ENCODE measurements at regions not wholly inside any gene's neighbourhood (a gene's known extent, or its start where the extent isn't known, plus 50 kb on each side); places are given as distances from the start of the nearest gene placed in this dataset.

- Mint-ChIP-seq H3K36me3 (no peaks in the 10 kb centered on the region), H3K27me3 (no peaks in the 10 kb centered on the region), H3K4me3 (no peak overlapping the region), H3K27ac (no peak overlapping the region), H3K9me3 (no peaks in the 10 kb centered on the region), H3K4me1 (peaks cover 6% of the 10 kb centered on the region)
These were observed 86.1 kb upstream of the SEPTIN5 start for GRCh38 chr22:19628038-19628776.

- H3K27me3 Mint-ChIP-seq: no peaks in the 10 kb centered on the region
- H3K27ac Mint-ChIP-seq: no peak overlapping the region
- H3K4me3 Mint-ChIP-seq: no peak overlapping the region
- peaks cover 6% of the 10 kb centered on the region for H3K4me1 Mint-ChIP-seq
- no peaks in the 10 kb centered on the region for H3K36me3 Mint-ChIP-seq
- no peaks in the 10 kb centered on the region for H3K9me3 Mint-ChIP-seq
These were observed 85.0 kb upstream of the SEPTIN5 start for GRCh38 chr22:19629331-19629719.

GRCh38 chr22:19629720-19630419, 84.4 kb upstream of the SEPTIN5 start:
- peaks cover 6% of the 10 kb centered on the region for H3K4me1 Mint-ChIP-seq
- H3K36me3 Mint-ChIP-seq: no peaks in the 10 kb centered on the region
- no peak overlapping the region for H3K27ac Mint-ChIP-seq
- H3K4me3 Mint-ChIP-seq: no peak overlapping the region
- no peaks in the 10 kb centered on the region for H3K27me3 Mint-ChIP-seq
- H3K9me3 Mint-ChIP-seq: no peaks in the 10 kb centered on the region

GRCh38 chr22:19630614-19631013, 83.7 kb upstream of the SEPTIN5 start:
- Mint-ChIP-seq H3K9me3 (no peaks in the 10 kb centered on the region), H3K27ac (no peak overlapping the region), H3K4me1 (peaks cover 6% of the 10 kb centered on the region), H3K36me3 (no peaks in the 10 kb centered on the region), H3K4me3 (no peak overlapping the region), H3K27me3 (no peaks in the 10 kb centered on the region)

GRCh38 chr22:19631899-19632667, 82.2 kb upstream of the SEPTIN5 start:
- Mint-ChIP-seq H3K4me3 (no peak overlapping the region), H3K4me1 (peaks cover 6% of the 10 kb centered on the region), H3K36me3 (no peaks in the 10 kb centered on the region), H3K9me3 (no peaks in the 10 kb centered on the region), H3K27me3 (no peaks in the 10 kb centered on the region), H3K27ac (no peak overlapping the region)

GRCh38 chr22:19632668-19633148, 81.6 kb upstream of the SEPTIN5 start:
- Mint-ChIP-seq H3K27ac (no peak overlapping the region), H3K4me3 (no peak overlapping the region), H3K27me3 (no peaks in the 10 kb centered on the region), H3K4me1 (peaks cover 6% of the 10 kb centered on the region), H3K9me3 (no peaks in the 10 kb centered on the region), H3K36me3 (no peaks in the 10 kb centered on the region)

GRCh38 chr22:19634226-19634975, 79.9 kb upstream of the SEPTIN5 start:
- Mint-ChIP-seq H3K36me3 (no peaks in the 10 kb centered on the region), H3K27ac (no peak overlapping the region), H3K4me1 (peaks cover 6% of the 10 kb centered on the region), H3K9me3 (no peaks in the 10 kb centered on the region), H3K4me3 (no peak overlapping the region), H3K27me3 (no peaks in the 10 kb centered on the region)

GRCh38 chr22:19635644-19636043, 78.7 kb upstream of the SEPTIN5 start:
- no peaks in the 10 kb centered on the region for H3K9me3 Mint-ChIP-seq
- H3K27me3 Mint-ChIP-seq: no peaks in the 10 kb centered on the region
- no peaks in the 10 kb centered on the region for H3K36me3 Mint-ChIP-seq
- no peaks in the 10 kb centered on the region for H3K4me1 Mint-ChIP-seq
- no peak overlapping the region for H3K4me3 Mint-ChIP-seq
- H3K27ac Mint-ChIP-seq: no peak overlapping the region

- Mint-ChIP-seq H3K9me3 (no peaks in the 10 kb centered on the region), H3K4me1 (no peaks in the 10 kb centered on the region), H3K36me3 (no peaks in the 10 kb centered on the region), H3K27me3 (peaks cover 1% of the 10 kb centered on the region), H3K27ac (no peak overlapping the region), H3K4me3 (no peak overlapping the region)
These were observed 77.5 kb upstream of the SEPTIN5 start for GRCh38 chr22:19636696-19637407.

- H3K36me3 Mint-ChIP-seq: no peaks in the 10 kb centered on the region
- H3K9me3 Mint-ChIP-seq: no peaks in the 10 kb centered on the region
- no peak overlapping the region for H3K27ac Mint-ChIP-seq
- H3K27me3 Mint-ChIP-seq: peaks cover 1% of the 10 kb centered on the region
- no peaks in the 10 kb centered on the region for H3K4me1 Mint-ChIP-seq
- H3K4me3 Mint-ChIP-seq: no peak overlapping the region
These were observed 76.7 kb upstream of the SEPTIN5 start for GRCh38 chr22:19637408-19638281.

GRCh38 chr22:19638282-19639015, 75.9 kb upstream of the SEPTIN5 start:
- H3K36me3 Mint-ChIP-seq: no peaks in the 10 kb centered on the region
- no peaks in the 10 kb centered on the region for H3K4me1 Mint-ChIP-seq
- no peaks in the 10 kb centered on the region for H3K9me3 Mint-ChIP-seq
- no peak overlapping the region for H3K27ac Mint-ChIP-seq
- H3K4me3 Mint-ChIP-seq: no peak overlapping the region
- peaks cover 4% of the 10 kb centered on the region for H3K27me3 Mint-ChIP-seq

- peaks cover 7% of the 10 kb centered on the region for H3K27me3 Mint-ChIP-seq
- no peaks in the 10 kb centered on the region for H3K9me3 Mint-ChIP-seq
- no peak overlapping the region for H3K27ac Mint-ChIP-seq
- no peaks in the 10 kb centered on the region for H3K36me3 Mint-ChIP-seq
- H3K4me3 Mint-ChIP-seq: no peak overlapping the region
- no peaks in the 10 kb centered on the region for H3K4me1 Mint-ChIP-seq
These were observed 74.6 kb upstream of the SEPTIN5 start for GRCh38 chr22:19639610-19640135.

- H3K27me3 Mint-ChIP-seq: peaks cover 9% of the 10 kb centered on the region
- no peaks in the 10 kb centered on the region for H3K9me3 Mint-ChIP-seq
- no peak overlapping the region for H3K4me3 Mint-ChIP-seq
- H3K27ac Mint-ChIP-seq: no peak overlapping the region
- no peaks in the 10 kb centered on the region for H3K4me1 Mint-ChIP-seq
- H3K36me3 Mint-ChIP-seq: no peaks in the 10 kb centered on the region
These were observed 74.0 kb upstream of the SEPTIN5 start for GRCh38 chr22:19640306-19640705.
